SK-MEL-5 (cell line): ENCODE measurements at regions not wholly inside any gene's neighbourhood (a gene's known extent, or its start where the extent isn't known, plus 50 kb on each side); places are given as distances from the start of the nearest gene placed in this dataset.

Source experiments
- DNase-seq: peaks from one replicate; pipeline ENCODE4 v3.0.0-alpha.2; 2016; ENCODE audit warnings: low read depth, low spot score
- in situ Hi-C: cut with HindIII; loops from 2 replicates; pipeline ENCODE4 v1.10.0; 2016; ENCODE audit warnings: low sequenced_read_pairs, high pct_unique_total_duplicates, low pct_unique_long_range_greater_than_20kb

DNA sequence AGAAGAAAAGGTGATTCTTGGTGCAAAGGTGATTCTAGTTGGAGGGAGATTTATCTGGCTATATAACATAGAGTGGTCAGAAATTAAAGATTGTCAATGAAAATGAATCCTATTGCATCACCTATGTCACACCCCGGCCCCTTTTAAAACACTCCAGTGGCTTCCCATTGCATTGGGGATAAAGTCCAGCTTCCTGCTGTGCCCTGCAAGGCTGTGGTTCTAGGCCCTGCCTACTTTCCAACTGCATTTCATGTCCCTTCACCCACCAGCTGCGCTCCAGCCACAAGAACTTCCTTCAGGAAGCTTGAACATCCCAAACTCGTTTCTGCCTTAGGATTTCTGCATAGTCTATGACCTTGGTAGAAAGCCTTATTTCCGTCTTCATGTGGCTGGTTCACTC, 118.7 kb upstream of the UMPS start:
- in situ Hi-C loops, result no loop called here
- no peak for DNase-seq

DNA sequence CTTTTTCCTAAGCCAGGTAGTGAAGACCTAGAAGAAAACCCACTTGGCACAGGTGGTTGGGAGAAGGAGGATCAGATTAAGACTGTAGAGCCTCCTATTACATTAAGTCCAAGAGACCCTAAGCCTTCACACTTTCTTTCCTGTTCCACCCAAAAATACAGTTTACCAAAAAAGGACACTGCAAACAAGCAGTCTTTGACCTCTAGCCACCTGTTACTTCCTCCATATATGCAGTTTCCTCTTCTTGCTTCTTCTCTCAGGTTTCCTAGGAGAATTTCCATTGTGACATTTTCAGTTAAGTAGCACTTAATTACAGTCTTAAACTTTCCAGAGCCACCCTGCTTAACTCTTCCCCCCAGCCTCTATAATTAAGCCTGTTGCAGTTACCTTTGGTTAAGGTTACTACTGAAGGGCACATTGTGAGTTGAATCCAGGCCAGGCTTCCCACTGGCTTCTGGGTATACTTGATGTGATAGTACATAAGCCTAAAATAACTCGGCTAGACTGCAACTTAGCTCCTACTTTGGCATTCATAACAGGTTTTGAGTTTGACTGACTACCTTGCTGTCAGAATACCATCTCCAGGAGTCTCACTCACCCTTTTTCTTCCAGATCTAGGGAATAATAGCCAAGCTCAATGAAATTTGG, 114.2 kb upstream of the UMPS start:
- in situ Hi-C loops, result no loop called here

DNA sequence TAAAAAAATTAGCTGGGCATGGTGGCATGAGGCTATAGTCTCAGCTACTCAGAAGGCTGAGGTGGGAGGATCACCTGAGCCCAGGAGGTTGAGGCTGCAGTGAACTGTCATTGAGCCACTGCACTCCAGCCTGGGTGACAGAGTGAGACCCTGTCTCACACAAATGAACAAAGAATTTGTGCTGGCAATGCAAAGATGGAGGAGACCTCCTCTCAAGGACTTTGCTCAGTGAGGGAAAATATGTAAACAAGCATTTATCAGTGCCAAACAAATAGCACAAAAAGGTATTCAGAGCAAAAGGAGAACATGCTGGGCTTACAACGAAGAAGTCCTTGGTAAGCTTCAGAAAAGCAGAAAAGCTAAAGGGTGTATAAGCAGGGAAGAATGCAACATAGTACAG, 113.1 kb upstream of the UMPS start:
- in situ Hi-C loops, result no loop called here
- no peak for DNase-seq

More for the DNA sequence above, 114.2 kb upstream of the UMPS start:
- DNase-seq, result no peak

DNA sequence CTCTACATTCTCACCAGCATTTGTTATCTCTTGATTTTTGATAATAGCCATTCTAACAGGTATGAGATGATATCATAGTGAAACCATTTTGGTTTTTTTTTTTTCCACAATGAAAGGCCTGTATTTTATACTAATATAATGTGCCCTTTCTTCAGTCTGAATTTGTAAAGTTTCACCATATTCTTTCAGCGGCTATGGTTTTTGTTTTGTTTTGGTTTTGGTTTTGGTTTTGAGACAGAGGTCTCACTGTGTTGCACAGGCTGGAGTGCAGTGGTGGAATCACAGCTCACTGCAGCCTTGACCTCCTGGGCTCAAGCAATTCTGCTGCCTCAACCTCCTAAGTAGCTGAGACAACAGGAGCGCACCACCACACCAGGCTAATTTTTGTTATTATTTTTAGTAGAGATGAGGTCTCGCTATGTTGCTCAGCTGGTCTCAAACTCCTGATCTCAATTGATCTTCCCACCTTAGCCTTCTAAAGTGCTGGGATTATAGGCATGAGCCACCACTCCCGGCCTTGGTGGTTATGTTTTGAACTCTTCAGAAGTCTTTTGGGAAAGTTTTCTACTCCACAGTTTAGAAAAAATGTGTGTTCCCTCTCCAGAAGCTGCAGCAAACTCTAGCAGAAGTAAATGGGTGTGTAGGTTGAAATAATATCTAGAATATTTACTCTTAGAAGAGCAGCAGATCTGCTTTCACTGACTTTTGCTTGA, 110.2 kb upstream of the UMPS start:
- in situ Hi-C loops, result no loop called here
- peak; percentile 68 for DNase-seq

DNA sequence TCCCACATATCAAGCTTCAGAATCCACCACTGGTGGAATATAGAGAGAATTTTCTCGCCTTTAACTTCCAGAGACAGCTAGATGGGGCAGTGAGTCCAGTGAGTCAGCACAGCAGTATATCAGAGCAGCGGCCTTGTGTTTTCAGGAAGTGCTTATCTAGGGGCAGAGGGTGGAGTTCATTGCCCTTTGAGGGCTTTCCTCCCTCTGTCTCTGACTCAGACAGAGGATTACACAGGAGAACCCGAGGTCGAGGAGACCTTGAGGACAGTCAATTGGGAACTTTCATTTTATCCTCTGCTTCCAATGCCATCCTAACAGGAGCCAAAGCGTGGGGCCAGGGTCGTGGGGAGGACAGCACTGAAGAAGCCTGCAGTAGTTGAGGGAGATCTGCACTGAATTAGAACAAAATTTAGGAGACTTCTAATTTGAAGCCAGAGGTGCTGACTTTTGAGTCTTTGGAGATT, 109.6 kb upstream of the UMPS start:
- in situ Hi-C loops, result no loop called here
- DNase-seq, result peak; percentile 50

DNA sequence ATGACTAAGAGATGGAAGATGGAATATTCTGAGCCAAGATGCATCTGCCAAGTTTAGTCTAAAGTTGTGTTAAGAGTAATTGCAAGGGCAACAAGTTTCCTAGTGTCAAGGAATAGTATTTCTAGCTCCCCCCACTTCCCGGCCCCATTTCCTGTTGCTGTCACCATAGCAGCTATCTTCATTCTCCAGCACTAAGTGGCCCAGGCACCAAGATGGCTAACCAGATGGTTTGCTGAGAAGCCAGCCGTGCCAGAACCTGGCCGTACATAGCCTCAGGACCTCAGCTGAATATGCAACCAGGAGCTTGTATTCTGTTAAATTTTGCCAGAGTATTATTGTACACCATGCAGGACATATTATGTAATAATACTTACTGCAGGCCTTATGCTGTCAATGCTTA, 108.8 kb upstream of the UMPS start:
- in situ Hi-C loops, result no loop called here
- DNase-seq, result no peak

DNA sequence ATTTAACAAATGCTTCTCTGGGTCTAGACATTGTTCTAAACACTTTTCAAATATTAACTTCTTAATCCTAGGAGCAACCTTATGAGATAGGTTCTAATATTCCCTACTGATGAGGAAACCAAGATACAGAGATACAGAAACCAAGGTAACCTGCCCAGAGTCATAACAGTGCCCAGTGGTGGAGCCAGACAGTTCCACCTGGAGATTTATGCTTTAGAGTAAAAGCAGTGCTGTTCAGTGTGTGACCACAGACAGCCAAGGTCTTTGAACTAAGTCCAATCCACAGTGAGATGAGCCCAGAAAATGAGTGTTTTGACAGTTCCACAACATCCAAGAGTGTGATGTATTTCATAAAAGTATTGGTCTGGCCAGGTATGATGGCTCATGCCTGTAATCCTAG, 105.2 kb upstream of the UMPS start:
- DNase-seq, result no peak
- in situ Hi-C loops, result no loop called here

DNA sequence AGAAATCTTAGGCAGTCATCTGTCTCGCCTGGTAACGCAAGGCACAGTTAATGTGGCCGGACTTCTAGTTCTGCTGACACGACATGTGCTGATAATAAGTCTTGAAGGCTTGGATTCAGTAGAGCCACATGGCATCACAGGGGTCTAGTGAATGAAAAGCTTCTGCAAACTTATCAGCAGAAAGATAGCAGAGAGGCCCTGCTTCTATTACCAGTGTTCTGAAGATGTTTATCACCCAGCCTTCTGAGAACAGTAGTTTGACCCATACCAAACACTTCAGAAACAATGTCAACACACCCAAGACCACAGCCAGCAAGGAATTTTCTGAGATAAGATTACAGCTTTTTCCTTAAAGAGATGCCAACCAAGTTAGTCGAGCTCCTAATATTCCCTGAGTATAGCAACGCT, 102.7 kb upstream of the UMPS start:
- DNase-seq, result no peak
- in situ Hi-C loops, result no loop called here

DNA sequence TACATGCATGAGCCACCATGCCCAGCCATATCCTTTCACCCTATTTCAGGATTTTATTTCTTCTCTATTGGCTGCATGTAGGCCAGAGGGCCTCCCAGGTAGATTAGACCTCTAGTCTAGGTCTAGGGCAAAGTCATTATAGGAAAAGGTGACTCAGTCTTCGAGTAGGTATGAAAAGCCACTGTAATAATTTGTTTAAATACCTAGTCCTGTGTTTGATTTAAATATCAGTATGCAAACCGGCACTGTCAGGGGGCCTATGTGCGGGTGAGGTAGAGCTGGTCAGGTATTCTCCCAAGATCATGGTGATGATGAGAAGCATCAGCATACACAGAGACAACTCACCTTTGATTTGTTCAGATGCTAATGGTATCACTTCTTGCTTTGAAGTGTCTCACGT, 101.4 kb upstream of the UMPS start:
- DNase-seq, result no peak
- in situ Hi-C loops, result no loop called here

DNA sequence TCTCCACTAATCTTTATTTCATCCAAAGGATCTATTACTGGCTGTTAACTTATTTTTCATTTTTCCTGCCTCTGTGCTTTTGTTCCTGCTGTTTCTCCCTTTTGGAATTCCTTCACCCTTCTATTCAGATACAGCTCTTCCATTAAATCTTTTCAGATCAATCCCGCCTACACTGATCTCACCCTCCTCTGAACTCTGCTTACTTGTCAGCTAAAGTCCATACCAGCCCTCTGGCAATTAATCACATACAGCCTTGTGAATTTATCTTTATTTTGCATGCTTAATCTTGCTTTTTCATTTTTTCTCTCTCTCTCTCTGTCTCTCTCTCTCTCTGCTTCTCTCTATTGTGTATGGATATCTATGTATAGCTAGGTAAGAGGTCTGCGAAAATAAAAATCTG, 100.8 kb upstream of the UMPS start:
- no peak for DNase-seq
- in situ Hi-C loops, result no loop called here

DNA sequence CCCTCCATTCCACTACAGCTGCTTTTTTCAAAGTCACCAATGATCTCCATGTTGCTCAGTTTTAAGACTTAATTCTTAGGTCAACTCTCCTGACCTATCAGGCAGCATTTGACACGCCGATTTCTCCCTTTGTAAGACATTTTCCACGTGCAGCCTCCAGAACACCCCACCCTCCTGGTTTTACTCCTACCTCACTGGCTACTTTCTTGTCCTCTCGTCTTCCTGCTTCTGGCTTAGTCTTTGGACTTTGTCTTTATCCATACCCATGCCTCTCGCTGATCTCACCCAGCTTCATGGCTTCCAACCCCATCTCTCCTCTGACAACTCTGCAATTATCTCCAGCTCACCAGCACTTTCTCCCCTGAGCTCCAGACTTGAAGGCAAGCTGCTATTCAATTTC, 99.3 kb upstream of the UMPS start:
- no peak for DNase-seq
- in situ Hi-C loops, result no loop called here

DNA sequence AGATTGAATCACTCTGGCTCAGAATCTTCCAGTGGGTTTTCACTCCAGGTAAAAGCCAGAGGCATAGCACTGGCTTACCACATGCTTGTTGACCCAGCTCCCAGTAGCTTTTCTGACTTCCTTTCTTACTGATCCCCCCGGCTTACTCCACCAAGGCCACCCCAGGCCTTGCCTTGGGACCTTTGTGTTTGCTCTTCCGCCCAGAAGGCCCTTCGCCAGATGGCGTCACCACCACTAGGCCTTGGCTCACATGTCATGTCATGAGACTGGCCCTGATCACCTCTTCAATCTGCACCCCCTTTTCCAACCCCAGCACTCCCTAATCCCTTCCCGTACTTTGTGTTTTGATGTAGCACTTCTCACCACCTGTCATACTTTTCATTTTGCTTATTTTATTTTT, 98.5 kb upstream of the UMPS start:
- in situ Hi-C loops, result no loop called here
- no peak for DNase-seq

DNA sequence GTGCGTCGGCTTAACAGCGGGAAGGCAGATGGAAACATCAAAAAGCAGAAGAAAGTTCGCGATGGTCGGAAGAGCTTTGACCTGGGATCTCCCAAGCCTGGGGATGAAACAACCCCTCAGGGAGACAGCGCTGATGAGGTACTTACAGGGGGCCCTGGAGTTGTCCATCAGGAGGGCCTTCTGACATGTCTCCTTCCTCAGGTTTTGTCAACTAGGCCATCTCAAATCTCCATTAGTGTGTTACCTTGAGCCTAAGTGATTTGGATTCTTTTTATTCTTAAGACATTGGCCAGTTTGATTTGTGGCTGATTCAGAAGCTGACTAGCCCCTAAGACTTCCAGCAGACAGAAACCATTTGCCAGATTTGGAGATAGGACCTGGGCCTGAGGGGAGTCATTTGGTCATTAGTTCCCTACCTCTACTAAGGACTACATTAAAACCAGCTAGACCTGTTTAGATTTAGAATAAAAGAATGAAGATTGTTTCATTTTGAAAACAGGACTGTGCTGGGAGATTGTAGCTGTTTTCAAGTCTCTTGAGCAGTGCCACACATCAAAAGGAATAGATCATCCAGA, 97.6 kb upstream of the UMPS start:
- DNase-seq, result no peak
- in situ Hi-C loops, result no loop called here

DNA sequence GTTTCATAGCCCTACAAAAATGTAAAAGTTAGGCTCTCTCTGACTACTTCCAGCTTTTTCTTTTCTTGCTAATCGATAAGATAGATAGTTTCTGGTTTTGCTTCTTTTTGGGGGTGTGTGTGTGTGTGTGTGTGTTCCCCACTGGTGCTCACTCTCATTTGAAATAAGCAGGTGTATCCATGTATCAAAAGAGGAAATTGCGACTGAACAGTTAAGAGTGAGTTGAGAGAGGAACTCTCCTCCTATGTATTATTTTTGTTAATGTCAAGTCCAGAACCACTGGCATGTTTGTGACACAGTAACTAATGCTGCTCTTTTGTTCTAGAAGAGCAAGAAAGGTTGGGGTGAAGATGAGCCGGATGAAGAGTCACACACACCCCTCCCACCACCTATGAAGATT, 96.7 kb upstream of the UMPS start:
- in situ Hi-C loops, result no loop called here

DNA sequence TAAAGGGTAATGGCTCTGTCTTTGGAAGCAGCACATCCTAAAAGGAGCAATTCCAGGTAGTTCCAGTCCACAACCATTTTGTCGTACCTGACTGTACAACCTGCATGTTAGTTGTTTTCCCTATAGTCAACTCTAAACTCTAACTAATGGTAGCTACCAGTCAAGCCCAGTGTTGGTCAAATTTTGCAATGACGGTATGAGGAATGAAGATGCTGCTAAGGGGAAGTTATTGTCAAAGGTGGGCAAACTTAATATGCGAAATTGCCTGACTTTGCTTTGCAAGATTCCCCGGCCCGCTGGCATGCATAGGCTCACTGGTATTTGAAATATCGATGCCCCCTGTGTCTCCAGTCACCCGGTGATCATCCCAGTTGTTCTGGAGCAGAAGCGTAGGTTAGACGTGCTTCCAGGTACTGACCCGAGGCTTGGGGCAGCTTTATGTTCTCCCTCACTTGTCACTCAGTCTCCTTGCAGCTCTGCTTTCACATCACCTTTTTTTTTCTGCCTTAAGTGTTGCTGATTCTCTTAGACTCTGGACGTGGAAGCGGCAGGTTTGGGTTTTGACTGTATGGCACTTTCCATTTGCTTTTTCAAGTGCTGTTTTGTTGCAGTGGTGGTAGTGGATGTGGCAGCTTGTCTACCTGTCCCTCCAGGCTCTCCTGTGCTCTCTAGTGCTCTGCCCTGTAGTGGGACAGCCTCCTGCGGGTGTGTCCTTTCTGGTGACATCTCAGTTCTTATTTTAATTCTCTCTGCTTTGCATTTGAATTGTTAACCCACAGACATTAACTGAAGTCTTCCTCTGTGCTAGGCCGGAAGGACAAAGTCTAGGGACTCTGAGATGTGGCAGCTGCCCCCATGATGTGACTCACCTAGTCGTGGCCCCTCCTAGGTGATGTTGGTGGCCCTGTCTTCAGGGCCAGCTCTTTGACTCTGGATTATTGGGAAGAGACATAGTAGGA, 95.8 kb upstream of the UMPS start:
- in situ Hi-C loops, result no loop called here

More for the DNA sequence above, 96.7 kb upstream of the UMPS start:
- DNase-seq, result no peak

DNA sequence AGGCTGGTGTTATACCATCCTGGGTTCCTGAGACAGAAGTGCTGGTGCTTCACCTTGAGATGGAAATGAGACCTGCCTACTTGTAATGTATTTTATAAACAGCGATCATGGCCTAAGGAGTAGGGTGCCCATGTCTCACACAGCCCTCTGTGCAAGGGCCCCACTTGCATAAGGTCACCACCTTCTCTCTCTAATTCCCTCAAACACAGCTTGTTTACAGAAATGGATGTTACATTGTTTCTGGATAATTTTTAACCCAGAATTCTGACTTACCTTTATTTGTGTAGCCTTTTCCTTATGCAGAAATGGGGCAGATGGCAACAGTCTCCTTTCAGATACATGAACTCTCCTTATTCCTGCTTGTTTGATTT, 95.1 kb upstream of the UMPS start:
- no peak for DNase-seq

More for the DNA sequence above, 95.8 kb upstream of the UMPS start:
- DNase-seq, result no peak

DNA sequence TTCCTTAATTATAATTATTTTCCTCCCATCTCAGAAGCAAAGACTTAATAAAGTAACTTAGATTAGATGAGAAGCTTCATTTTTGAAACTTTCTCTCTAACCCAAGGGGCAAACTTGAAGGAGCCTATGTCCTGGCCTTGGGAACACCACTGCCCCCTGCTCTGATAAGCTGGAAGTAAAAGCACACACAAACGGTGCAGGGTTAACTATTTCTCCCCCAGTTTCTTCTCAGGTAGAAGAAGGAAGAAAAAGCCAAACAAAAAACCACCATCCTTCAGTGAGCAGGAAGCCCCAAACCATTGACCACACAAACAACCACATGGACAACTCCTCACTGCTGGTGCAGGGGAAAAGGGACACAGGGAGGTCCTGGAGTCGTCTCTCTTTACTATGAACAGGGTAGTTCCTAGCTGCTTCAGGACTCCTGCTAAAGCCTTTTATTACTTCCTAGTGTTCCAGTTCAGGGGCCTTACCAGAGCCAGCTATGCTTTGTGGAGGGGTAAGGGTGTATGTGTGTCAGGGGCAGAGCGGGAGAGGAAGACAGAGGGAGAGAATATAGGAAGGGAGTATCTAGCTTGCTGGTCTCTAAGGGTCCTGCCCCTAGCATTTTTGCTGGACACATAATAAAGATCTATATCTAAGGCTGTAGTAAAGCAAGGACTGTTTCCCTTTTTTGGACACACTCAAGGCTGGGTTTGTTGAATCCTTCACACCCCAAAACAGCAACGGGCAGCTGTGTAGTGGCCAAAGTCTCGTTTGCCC, 94.0 kb upstream of the UMPS start:
- no peak for DNase-seq
- in situ Hi-C loops, result no loop called here

More for the DNA sequence above, 95.1 kb upstream of the UMPS start:
- in situ Hi-C loops, result no loop called here
